Spleen (tissue), 11 donors: ENCODE measurements at regions not wholly inside any gene's neighbourhood (a gene's known extent, or its start where the extent isn't known, plus 50 kb on each side); places are given as distances from the start of the nearest gene placed in this dataset.
A peak's percentile ranks its signal among the peaks of the same experiment; 100 is the strongest.

Experiments used
- DNase-seq: peaks from one replicate; pipeline ENCODE4 v3.0.0-alpha.2; 2020
- H3K27ac ChIP-seq, 8 donors: fragments of 200-600 bp; sonication (generic) in 7 of 8; 1 replicate in 4 of 8; 2 replicates in 4 of 8; pipeline versions ENCODE4 v1.5.0 to v1.8.0; 2016 to 2021; ENCODE audit warnings: inconsistent platforms in 4 of 8, mild to moderate bottlenecking in 4 of 8, moderate library complexity in 1 of 8
- H3K27me3 ChIP-seq, 7 donors: fragments of 200-600 bp; sonication (generic) in 6 of 7; replicated peaks in 1 of 7; 1 replicate in 4 of 7; 2 replicates in 3 of 7; pipeline versions ENCODE4 v1.5.0 to v1.8.0; 2016 to 2021; ENCODE audit warnings: inconsistent platforms in 3 of 7, mild to moderate bottlenecking in 1 of 7
- H3K36me3 ChIP-seq, 6 donors: fragments of 200-600 bp; sonication (generic) in 5 of 6; 1 replicate in 4 of 6; 2 replicates in 2 of 6; pipeline versions ENCODE4 v1.5.0 to v1.8.0; 2016 to 2021; ENCODE audit warnings: inconsistent platforms in 2 of 6
- H3K4me1 ChIP-seq, 6 donors: fragments of 200-600 bp; sonication (generic) in 5 of 6; 1 replicate in 3 of 6; 2 replicates in 3 of 6; pipeline versions ENCODE4 v1.5.0 to v1.8.0; 2016 to 2021; ENCODE audit warnings: inconsistent platforms in 3 of 6
- H3K4me3 ChIP-seq, 8 donors: fragments of 200-600 bp; sonication (generic) in 7 of 8; 1 replicate in 4 of 8; 2 replicates in 4 of 8; pipeline versions ENCODE4 v1.5.0 to v1.8.0; 2016 to 2021; ENCODE audit warnings: inconsistent platforms in 4 of 8, mild to moderate bottlenecking in 4 of 8, moderate library complexity in 2 of 8
- H3K9me3 ChIP-seq, 8 donors: fragments of 200-600 bp; sonication (generic) in 7 of 8; 1 replicate in 4 of 8; 2 replicates in 4 of 8; pipeline versions ENCODE4 v1.5.0 to v1.8.0; 2016 to 2021; ENCODE audit warnings: inconsistent platforms in 4 of 8
- POLR2A ChIP-seq, 3 donors: fragments of 450-650 bp; IDR thresholded peaks; one replicate each; pipeline ENCODE4 v1.5.1; 2017; ENCODE audit warnings: antibody characterized with exemption in 3 of 3, mild to moderate bottlenecking in 1 of 3
- POLR2AphosphoS5 ChIP-seq, 3 donors: sonication (generic); formaldehyde crosslinking; IDR thresholded peaks; one replicate each; pipeline ENCODE4 v1.5.1; 2017; ENCODE audit warnings: antibody characterized with exemption in 3 of 3
- WGBS, 5 donors: extraction: QIAGEN DNeasy Blood & Tissue Kit in 3 of 5; methylation state at CpG; one replicate each; pipeline versions ENCODE4 v1.1.5 to v1.1.7; 2013 to 2018; 5-methylcytosine and 5-hydroxymethylcytosine counted together
- intact Hi-C: fragments of 100-400 bp; cut with DNase I; formaldehyde crosslinking; loops from one replicate; pipeline ENCODE4 v1.15.0; 2023; ENCODE audit warnings: low total_unique reads
- TF ChIP-seq, protein P1 (sequence below), 11 experiments: fragments of 200-600 bp in 7 of 11; fragments of 450-650 bp in 4 of 11; sonication (generic) in 4 of 11; IDR thresholded peaks in 8 of 11; conservative IDR thresholded peaks in 3 of 11; 1 replicate in 7 of 11; 2 replicates in 4 of 11; pipeline versions ENCODE4 v1.4.0 to v1.8.0; 2016 to 2021; ENCODE audit warnings: antibody characterized with exemption in 11 of 11, inconsistent platforms in 4 of 11, mild to moderate bottlenecking in 1 of 11
- donor health status: healthy with polysubstance abuse.
- donor health status: DM: no; HTN: no; CAD: no; lungs with moderate emphysema.
- donor health status: DM: no; HTN: no; CAD: no.
- donor health status: Bipolar disorder and iron deficiency.
- donor health status: healthy.
- donor health status: DM: no; HTN: no; CAD: no.
- donor health status: DM: yes; HTN: yes; CAD: no.

- DNase-seq = no peak
- H3K4me3 ChIP-seq = no peak overlapping the region
- H3K36me3 ChIP-seq = no peaks in the 10 kb centered on the region
- no peak for TF ChIP-seq POLR2A (IDR thresholded peaks at IDR 0.05)
- TF ChIP-seq, protein P1, sequence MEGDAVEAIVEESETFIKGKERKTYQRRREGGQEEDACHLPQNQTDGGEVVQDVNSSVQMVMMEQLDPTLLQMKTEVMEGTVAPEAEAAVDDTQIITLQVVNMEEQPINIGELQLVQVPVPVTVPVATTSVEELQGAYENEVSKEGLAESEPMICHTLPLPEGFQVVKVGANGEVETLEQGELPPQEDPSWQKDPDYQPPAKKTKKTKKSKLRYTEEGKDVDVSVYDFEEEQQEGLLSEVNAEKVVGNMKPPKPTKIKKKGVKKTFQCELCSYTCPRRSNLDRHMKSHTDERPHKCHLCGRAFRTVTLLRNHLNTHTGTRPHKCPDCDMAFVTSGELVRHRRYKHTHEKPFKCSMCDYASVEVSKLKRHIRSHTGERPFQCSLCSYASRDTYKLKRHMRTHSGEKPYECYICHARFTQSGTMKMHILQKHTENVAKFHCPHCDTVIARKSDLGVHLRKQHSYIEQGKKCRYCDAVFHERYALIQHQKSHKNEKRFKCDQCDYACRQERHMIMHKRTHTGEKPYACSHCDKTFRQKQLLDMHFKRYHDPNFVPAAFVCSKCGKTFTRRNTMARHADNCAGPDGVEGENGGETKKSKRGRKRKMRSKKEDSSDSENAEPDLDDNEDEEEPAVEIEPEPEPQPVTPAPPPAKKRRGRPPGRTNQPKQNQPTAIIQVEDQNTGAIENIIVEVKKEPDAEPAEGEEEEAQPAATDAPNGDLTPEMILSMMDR (IDR thresholded peaks at IDR 0.05 in 8 of 11, conservative IDR thresholded peaks at IDR 0.05 in 3 of 11) = no peak
- no peak for TF ChIP-seq POLR2AphosphoS5 (IDR thresholded peaks at IDR 0.05)
- 42 to 68% (median 58%) methylated on average over 1 of the region's 1 CpG for WGBS, 5 donors
- intact Hi-C loops = no loop called here
- no peak overlapping the region for H3K27ac ChIP-seq
- no peaks in the 10 kb centered on the region for H3K27me3 ChIP-seq
- H3K4me1 ChIP-seq = no peaks in the 10 kb centered on the region
- H3K9me3 ChIP-seq = peaks cover 0 to 9% (median 3%) of the 10 kb centered on the region in 8 donors
Measured at GRCh38 chr7:80403686-80404241, 108.1 kb downstream of the GNAT3 start.

DNA sequence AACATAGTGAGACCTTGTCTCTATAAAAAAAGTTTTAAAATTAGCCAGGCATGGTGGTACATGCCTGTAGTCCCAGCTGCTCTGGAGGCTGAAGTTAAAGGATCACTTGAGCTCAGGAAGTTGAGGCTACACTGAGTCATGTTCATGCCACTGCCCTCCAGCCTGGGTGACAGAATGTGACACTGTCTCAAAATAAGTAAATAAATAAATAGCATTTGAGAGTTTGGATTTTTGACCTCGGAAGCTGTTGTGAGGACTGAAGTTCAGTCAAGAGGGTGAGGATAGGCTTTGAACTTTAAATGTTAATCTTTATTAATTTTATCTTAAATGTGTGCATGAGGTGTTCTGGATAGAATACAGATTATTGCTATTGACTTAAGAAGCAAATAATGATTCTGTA lies 110.2 kb downstream of the GNAT3 start:
- Histone ChIP-seq H3K36me3 (no peaks in the 10 kb centered on the region), H3K9me3 (peaks cover 0 to 1% (median 0%) of the 10 kb centered on the region in 8 donors), H3K27me3 (no peaks in the 10 kb centered on the region), H3K27ac (no peak overlapping the region), H3K4me1 (no peaks in the 10 kb centered on the region), H3K4me3 (no peak overlapping the region)
- no peak for DNase-seq
- TF ChIP-seq POLR2A (IDR thresholded peaks at IDR 0.05) (no peak), POLR2AphosphoS5 (IDR thresholded peaks at IDR 0.05) (no peak)
- TF ChIP-seq, protein P1 (IDR thresholded peaks at IDR 0.05 in 8 of 11, conservative IDR thresholded peaks at IDR 0.05 in 3 of 11) = no peak
- intact Hi-C loops = no loop called here
- WGBS, 5 donors = 71 to 94% (median 93%) methylated on average over 1 of the region's 1 CpG

DNA sequence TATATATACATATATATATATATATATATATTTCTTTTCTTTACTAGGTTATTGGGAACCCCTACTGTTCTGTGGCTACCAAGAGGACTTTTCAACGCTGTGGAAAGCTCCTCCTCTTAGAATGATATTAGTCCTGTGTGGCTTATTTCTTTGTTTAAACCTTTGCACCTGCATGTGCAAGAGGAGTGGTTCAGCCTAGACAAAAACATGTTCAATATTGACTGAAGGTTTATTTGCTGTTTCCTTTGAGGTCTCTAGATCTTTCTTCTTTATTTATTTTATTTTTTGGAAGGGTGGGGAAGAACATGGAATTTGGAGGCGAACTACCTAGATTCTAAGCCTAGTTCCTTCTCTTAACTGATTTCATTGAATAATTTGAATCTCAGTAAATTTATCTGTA lies 118.1 kb downstream of the GNAT3 start:
- WGBS, 5 donors = 81 to 98% (median 91%) methylated on average over 2 of the region's 2 CpGs
- Histone ChIP-seq H3K36me3 (no peaks in the 10 kb centered on the region), H3K4me3 (no peak overlapping the region), H3K9me3 (no peaks in the 10 kb centered on the region), H3K27me3 (no peaks in the 10 kb centered on the region), H3K27ac (no peak overlapping the region), H3K4me1 (no peaks in the 10 kb centered on the region)
- intact Hi-C loops = no loop called here
- no peak for DNase-seq
- no peak for TF ChIP-seq POLR2A (IDR thresholded peaks at IDR 0.05)
- no peak for TF ChIP-seq POLR2AphosphoS5 (IDR thresholded peaks at IDR 0.05)
- TF ChIP-seq, protein P1 (IDR thresholded peaks at IDR 0.05 in 8 of 11, conservative IDR thresholded peaks at IDR 0.05 in 3 of 11) = no peak

DNA sequence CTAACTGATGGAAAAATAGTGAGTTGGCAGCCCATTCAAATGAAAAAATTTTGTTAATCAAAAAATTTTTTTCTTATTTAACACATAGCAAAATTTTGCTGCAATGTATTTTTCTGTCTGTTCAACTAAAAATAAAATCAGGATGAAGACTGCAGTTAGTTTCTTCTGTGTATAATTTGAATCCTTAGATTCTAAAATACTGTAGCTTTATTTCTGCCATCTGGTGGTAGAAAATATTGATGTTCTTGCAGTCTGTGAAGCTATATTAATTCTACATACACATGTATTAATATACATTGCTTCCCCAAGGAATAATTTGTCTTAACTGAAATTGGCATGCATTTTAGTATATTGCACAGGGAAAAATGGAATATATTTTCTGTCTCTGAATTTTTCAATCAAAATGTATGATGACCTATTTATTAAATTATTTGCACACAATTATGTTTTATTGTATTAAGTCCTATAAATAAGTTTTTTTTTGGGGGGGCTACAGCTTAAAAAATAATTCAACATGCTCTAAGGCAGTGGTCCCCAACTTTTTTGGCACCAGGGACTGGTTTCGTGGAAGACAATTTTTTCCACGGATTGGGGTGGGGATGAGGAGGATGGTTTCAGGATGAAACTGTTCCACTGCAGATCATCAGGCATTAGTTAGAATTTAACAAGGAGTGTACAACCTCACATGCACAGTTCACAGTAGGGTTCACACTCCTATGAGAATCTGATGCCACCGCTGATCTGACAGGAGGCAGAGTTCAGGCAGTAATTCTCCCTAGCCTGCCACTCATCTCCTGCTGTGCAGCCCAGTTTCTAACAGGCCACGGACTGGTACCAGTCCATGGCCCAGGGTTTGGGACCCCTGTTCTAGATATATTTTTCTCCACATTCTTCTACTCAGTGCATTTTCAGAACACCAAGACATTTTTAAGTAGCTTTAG lies 119.4 kb downstream of the GNAT3 start:
- Histone ChIP-seq H3K9me3 (no peaks in the 10 kb centered on the region), H3K4me1 (no peaks in the 10 kb centered on the region), H3K27me3 (no peaks in the 10 kb centered on the region), H3K36me3 (no peaks in the 10 kb centered on the region), H3K4me3 (no peak overlapping the region), H3K27ac (no peak overlapping the region)
- no peak for TF ChIP-seq POLR2AphosphoS5 (IDR thresholded peaks at IDR 0.05)
- TF ChIP-seq, protein P1 (IDR thresholded peaks at IDR 0.05 in 8 of 11, conservative IDR thresholded peaks at IDR 0.05 in 3 of 11) = peak in 7 of 11 experiments; percentile 9 to 47 (median 32)
- TF ChIP-seq POLR2A (IDR thresholded peaks at IDR 0.05) = no peak
- DNase-seq = no peak
- 79 to 88% (median 82%) methylated on average over 4 of the region's 4 CpGs for WGBS, 5 donors
- intact Hi-C loops = no loop called here
